ENCODE measurements at regions not wholly inside any gene's neighbourhood (a gene's known extent, or its start where the extent isn't known, plus 50 kb on each side); places are given as distances from the start of the nearest gene placed in this dataset.

- TF ChIP-seq POLR2AphosphoS5 (IDR thresholded peaks at IDR 0.05; ENCODE audit: low read depth, low read length) (no peak), POLR2A (IDR thresholded peaks at IDR 0.05; ENCODE audit: low read depth, low read length) (no peak)
Observed at GRCh38 chr12:21992823-21993222, 51.6 kb upstream of the ABCC9 start.
